HG02759 (cell line): ENCODE measurements at regions not wholly inside any gene's neighbourhood (a gene's known extent, or its start where the extent isn't known, plus 50 kb on each side); places are given as distances from the start of the nearest gene placed in this dataset.
"Not testable (repeated sequence)": the region's sequence is repeated elsewhere in the genome, so short reads cannot be mapped to it uniquely, and the experiment has no call there.

Experiments used
- ATAC-seq: cut with Tn5 transposase; IDR thresholded peaks from one replicate; pipeline ENCODE4 v1.9.1; 2021; ENCODE audit warnings: mild to moderate bottlenecking, moderate library complexity; ENCODE audit not compliant: unreplicated experiment

DNA sequence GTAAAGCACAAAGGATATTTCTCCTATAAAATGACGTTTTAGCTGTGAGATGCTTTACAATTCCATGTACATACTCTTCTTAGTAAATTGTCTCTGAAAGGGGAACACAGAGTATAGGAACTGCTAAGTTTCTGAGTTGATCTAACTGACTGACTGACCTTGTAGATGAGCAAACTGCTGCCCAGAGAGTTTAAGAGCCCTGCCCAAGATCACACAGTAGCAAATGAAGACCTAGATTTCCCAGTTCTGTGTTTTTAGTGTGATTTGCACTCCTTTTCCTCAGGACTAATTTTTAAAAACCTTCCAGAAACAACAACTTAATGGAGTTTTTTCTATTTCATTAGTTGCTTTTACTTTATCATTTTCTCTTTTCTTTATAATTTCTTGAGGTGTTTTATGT is 247.7 kb downstream of the PDCD6IP start:
- no peak for ATAC-seq

DNA sequence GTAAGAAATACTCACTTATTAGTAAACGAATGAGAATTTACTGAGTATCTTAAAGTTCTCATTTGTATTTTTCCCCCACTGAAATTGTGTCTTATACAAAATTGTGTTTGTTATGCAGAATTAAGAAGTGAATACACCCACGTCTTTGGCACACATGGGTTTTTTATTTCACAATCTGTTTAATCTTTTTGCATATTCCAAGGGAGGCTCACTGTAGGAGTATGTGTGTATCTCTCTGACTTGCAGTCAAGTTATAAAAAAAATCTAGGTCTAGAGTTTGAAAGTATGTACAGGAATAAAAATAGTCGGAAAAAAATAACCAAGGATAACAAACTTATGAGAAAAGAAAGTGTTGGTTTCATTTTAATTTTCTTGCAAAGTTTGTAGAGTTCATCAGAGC is 255.2 kb downstream of the PDCD6IP start:
- ATAC-seq: no peak

DNA sequence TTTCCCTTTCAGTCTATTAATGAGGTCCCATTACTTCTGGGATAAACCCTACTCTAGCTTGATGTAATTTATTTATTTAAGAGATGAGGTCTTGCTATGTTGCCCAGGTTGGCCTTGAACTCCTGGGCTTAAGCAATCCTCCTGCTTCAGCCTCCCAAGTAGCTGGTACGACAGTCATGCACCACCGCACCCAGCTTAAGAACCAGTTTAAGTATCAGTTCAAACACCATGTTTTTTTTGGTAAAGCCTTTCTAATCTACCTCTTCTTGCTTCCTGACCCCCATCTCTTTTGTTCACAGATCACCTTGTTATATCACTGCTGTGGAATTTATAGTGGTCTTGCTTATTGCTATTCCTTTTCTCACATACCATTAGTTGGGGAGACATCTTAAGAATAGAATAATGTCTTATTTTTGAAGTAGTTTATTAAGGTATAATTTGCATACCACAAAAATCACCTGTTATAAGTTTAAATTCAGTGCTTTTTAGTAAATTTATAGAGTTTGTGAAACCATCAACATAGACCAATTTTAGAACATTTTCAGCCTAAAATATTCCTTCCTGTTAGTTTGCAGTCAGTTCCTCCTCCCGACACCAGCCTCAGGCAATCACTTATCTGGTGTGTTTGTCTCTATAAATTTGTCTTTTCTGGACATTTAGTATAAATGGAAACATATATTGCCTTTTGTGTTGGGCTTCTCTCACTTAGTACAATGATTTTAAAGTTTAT is 257.9 kb downstream of the PDCD6IP start:
- ATAC-seq: peak; percentile 26

DNA sequence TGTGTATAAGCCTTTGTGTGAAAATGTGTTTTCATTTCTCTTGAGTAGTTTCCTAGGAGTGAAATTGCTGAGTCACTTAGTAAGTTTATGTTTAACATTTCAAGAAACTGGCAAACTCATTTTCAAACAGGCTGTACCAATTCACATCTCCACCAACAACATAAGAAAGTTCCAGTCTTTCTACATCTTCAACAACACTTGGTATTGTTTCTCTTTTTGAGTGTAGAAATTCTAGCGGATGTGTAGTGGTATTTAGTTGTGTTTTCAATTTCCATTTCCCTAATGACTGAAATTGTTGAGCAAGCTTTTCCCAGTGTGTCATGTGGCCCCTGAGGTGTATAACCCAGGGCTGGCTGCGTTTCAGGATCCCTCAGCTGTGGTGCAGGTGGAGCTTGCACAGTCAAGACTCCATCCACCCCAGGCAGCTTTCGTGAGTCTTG is 258.5 kb downstream of the PDCD6IP start:
- peak; percentile 94 for ATAC-seq

DNA sequence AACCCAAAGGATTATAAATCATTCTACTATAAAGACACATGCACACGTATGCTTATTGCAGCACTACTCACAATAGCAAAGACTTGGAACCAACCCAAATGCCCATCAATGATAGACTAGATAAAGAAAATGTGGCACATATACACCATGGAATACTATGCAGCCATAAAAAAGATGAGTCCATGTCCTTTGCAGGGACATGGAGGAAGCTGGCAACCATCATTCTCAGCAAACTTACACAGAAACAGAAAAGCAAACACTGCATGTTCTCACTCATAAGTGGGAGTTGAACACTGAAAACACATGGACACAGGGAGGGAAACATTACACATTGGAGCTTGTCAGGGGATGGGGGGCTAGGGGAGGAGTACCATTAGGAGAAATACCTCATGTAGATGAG is 262.6 kb downstream of the PDCD6IP start:
- ATAC-seq: not testable (repeated sequence)

DNA sequence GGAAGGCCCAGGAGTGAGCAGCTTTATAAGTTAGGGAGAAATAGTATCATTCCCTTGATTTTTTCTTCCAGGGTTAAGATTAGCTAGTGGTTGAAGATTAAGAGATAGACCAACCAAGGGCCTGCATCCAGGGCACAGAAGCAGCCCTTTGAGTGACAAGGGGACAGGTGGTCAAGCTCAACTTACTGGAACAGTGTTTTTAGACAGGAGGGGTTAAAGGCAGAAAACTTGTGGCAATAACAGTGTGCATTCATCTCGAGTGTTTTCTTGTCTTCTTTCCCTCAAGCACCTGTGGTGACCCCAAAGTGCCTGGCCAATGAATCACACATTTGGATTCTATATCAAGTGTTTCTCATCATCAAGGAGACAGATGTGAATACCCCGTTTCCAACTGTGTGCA is 267.5 kb downstream of the PDCD6IP start:
- ATAC-seq: no peak

DNA sequence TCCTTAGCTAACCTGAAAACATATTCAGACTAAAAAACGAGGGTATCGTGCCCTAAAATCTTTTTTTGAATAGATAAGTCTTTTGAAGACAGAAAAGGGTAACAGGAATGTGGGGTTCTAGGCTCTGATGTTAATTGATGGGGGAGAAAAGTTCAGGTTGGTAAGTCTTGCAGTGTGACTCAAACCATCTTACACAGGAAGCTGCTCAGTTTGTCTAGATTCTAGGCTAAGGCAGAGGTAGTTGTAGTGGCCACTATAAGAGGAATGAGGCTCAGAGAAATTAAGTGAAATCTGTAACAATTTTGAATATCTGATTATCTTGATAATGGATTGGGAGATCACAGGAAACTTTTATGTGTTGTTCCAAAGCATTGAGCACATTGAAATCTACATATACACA is 267.9 kb downstream of the PDCD6IP start:
- ATAC-seq: no peak

DNA sequence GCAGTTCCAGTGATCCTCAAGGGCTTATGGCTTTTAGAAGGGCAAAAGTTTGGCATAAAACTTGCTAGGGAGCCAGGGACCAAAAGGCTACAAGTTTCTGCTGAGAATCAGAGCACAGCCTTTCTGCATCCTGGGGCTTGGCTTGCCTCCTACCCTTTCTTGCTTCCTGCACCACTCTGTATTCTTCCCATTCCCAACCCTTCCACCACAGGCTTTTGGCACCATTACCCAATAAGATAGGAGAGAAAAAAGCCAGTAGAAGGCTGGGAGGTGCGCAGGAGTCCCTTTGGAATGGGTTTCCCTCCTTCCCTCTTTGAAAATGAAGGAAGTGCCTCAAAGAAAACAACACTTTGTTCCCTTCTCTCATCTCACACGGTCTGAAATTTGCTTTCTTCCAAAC is 268.6 kb downstream of the PDCD6IP start:
- ATAC-seq: no peak

DNA sequence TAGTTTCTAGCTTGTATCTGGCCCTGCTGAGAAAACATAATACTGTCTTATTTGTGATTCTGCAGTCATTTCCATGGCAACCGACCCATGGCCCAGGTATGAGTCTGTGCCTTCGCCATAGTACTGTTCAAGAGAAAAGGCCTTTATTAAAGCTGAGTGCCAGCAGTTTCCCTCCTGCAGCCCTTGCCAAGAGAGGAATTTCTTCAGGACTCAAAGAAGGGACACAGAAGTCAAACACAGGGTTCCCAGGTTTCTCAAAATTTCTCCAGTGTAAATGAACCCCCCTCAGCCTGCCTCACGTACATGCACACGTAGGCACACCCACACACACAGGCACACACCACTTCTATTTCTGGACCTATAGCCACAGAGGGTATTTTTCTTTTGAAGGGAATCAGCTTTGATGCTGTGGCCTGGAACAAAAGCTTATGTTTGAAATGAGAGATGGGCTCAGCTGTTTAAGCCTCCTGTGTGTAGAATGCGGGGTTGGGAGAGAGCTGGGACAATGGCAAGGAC is 269.2 kb downstream of the PDCD6IP start:
- ATAC-seq: no peak

DNA sequence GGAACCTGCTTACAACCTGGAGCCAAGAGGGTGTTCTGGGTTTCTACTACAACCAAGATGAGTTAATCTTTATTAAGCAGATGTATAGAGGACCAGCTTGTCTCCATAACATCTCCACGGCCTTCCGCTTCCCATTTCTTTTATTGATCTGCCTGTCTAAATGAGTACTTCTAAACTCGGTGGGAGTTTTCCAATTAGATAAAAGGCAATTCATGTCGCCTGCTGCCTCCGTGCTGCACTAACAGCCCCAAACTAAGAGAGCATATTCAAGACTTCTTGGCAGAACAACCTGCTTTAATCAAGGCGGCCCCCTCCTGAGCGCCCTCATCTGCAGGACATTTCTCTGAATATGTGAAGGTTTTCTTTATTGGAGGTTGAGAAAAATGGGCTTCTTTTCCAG is 270.1 kb downstream of the PDCD6IP start:
- no peak for ATAC-seq

DNA sequence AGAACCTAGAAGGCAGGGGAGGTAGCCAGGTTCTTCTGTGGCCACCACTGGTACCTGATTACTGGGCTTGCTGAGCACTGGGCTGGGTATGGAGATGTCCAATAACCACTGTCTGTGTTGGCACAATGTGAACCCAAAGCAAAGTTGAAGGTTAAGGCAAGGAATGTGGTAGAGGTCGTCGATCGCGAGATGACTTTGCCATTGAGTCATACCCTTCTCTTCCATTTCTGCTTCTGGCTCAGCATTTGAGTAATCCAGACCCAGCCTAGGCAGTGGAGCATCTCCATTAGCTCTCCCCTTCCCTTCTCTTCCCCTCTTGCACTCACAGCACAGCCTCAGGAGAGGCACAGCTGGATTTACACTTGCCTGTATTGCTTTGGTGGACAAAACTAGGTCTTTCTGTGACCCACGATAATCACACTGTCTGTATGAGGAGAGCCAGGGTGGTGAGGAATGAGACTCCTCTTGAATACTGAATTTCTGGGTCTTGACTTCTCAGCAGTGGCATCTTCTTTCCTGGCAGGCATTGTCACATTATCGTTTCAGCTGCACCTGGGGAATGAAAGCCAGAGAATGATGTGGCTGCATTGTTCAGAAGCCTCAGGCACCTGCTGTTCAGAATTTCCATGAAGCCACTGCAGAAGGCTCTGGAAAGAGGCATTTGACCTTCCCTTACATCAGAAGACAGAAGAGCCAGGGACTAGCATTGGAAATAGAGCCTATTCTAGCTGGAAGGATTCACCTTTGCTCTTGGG is 272.6 kb downstream of the PDCD6IP start:
- peak; percentile 43 for ATAC-seq

DNA sequence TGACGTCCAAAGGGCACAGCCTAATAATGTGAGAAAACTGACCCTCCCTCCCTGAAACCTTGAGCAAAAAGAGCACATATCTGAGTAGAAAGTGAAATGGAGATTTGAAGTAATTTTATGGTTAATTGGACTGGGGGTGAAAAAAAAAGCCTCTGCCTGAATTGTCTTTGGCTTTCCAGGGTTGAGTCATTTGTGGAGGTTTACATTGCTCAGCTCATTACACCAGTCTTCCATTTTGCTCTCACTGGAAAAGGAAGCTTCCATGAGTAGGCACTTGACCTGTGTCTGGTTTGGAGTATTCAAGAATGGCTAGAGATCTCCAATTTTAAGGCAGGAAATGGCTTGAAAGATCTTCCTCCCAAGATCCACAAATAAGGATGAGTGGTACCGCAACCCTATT is 273.9 kb downstream of the PDCD6IP start:
- no peak for ATAC-seq

DNA sequence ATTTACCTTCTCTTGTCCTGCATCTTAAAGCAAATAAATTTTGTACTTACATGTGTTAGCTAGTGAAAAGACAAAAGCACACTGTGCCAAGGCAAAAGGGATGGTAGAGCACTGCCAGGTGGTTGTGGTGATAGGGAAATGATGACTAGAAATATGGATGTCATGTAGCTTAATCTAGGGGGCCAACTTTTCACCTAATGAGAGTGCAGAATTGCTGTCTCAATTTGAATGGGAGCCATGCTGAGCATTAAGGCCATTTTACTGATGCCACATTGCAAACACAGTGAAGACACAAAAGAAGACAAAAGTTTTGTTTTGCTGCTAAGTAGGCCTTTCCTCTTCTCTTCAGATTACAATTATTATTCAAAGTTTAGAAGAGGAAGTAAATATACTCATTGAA is 274.7 kb downstream of the PDCD6IP start:
- ATAC-seq: no peak

DNA sequence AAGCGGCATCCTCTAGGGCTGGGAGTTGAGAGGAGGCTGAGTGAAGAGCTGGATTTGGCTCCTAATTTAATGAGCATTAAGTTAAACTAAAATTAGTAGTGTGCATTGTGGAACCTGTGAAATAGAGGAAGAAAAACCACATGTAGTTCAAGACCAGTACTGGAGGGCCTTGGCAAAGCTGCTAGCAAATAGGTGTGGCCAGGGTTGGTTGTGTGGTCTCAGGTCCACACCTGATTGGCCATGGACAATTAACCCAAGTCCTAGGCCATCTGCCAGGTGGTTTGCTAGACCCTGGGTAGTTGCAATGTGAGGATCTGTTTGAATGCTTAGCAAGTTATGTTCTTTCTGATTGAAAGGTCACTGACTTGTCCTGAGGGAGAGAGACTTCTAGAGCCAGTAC is 275.5 kb downstream of the PDCD6IP start:
- peak; percentile 29 for ATAC-seq

DNA sequence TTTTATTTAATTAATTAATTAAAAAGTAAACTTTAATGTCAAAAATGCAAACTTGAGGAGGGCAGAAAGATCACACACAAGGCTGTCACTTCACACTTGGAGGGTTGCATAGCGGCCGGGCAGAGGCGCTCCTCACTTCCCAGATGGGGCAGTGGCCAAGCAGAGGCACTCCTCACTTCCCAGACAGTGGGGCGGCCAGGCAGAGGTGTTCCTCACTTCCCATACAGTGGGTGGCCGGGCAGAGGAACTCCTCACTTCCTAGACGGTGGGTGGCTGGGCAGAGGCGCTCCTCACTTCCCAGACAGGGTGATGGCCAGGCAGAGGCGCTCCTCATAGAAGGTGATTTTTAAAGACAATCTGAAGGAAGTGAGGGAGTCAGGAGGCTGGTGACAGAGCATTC is 277.5 kb downstream of the PDCD6IP start:
- no peak for ATAC-seq

DNA sequence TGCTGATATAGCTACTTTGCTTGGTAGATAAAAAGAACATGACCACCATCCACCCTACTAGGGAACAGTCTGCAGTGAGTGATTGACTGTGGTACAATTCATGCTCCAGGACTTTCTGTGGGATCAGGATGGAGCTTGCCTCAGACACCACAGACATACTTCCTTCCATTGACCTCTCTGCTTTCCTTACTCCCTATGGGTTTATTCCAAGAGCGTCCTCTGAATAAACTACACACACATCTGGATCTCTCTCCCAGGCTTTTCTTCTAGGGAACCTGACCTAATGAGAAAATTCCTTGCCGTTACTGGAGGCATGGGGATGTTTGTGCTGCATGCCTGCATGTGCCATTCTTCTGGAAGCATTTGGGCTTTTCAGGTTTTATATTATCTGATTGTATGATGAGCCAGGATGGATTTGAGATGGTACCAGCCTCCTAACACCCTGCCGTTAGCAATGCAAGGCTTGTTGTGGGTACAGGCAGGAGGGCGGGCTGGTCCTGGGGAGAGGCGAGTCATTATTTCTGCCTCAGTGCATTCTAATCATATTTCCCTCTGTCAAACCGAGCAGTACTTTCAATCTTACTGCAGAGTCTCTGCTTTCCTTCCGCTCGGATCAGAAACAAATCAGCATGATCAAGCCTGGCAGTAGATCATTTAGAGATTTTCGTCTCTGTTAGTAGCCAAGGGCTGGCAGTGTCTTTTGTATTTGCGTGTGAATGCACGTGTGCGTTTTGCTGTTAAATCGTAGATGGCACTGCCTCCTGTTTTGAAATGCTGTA is 279.2 kb downstream of the PDCD6IP start:
- ATAC-seq: peak; percentile 90

DNA sequence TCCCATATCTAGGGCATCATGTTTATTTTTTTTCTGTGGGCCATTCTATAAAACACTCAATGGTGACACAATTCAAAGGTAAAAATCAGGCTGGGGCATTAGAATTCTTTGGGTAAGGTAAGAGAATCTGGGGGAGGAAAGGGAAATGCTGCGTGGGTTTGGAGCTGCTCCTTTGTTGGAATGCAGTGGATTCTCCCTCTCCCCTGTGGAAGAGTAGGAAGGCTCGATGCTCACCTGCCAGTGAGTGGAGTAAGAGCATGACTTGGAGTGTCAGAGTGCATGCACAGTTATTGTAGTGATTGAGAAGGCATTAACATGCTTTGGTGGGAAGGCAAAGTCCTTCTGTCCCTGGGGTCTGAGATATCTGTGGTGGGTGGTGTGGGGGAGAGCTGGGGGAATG is 280.0 kb downstream of the PDCD6IP start:
- ATAC-seq: no peak

DNA sequence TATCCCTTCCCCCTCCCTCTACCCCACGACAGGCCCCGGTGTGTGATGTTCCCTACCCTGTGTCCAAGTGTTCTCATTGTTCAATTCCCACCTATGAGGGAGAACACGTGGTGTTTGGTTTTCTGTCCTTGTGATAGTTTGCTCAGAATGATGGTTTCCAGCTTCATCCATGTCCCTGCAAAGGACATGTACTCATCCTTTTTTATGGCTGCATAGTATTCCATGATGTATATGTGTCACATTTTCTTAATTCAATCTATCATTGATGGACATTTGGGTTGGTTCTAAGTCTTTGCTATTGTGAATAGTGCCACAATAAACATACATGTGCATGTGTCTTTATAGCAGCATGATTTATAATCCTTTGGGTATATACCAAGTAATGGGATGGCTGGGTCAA is 281.4 kb downstream of the PDCD6IP start:
- ATAC-seq: not testable (repeated sequence)

DNA sequence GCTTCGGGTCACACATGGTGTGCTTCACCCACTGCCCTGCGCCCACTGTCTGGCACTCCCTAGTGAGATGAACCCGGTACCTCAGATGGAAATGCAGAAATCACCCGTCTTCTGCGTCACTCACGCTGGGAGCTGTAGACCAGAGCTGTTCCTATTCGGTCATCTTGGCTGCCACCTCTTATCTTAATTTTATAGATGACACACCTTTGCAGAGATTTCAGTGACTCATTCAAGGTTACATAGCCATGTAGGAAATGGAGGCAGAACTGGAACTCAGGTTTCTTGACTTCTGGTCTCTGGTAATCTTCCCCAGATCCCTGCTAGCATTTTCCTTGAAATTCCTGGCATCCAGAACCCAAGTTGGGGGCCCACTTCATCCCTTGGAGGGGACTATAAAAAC is 291.9 kb downstream of the PDCD6IP start:
- ATAC-seq: not testable (repeated sequence)

DNA sequence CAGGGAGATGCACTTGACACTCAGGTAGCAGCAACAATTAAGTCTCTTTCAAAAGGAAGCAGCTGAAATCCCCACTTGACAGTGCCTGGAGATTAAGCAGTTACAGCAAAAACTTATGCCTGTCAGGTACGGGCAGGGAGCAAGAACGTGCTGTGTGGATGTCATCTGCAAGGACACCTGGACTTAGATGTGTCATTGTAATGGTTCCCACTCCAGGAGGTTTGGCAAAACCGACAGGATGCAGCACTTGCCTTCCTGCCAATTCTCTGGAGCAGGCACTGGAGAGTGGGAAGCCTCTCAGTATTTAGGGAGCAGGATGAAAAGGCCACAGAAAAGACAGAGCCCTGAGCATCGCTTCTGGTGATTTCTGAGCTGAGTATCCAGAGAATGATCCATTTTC is 292.4 kb downstream of the PDCD6IP start:
- ATAC-seq: no peak

DNA sequence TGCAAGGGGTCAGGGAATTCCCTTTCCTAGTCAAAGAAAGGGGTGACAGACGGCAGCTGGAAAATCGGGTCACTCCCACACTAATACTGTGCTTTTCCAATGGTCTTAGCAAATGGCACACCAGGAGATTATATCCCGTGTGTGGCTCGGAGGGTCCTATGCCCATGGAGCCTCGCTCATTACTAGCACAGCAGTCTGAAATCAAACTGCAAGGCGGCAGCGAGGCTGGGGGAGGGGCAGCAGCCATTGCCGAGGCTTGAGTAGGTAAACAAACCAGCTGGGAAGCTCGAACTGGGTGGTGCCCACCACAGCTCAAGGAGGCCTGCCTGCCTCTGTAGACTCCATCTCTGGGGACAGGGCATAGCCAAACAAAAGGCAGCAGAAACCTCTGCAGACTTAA is 295.9 kb downstream of the PDCD6IP start:
- ATAC-seq: not testable (repeated sequence)
